ENCODE measurements at regions not wholly inside any gene's neighbourhood (a gene's known extent, or its start where the extent isn't known, plus 50 kb on each side); places are given as distances from the start of the nearest gene placed in this dataset.

DNA sequence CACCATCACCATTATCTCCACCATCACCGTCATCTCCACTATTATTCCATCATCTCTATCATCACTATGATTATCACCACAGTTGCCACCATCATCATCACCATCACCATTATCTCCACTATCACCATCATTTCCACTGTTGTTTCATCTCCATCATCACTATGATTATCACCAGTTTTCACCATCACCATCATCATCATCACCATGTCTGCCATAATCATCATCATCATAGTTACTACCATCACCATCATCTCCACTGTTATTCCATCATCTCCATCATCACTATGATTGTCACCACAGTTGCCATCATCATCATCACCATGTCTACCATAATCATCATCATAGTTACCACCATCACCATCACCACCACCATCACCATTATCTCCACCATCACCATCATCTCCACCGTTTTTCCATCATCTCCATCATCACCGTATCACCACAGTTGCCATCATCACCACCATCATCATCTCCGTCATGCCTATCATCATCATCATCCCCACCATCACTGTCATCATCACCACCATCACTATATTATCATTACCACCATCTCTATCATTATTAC, 264.9 kb downstream of the BRD1 start:
- Histone ChIP-seq H4K91ac (ENCODE audit: insufficient read depth, low read depth, low read length) (no peak overlapping the region), H3K36me3 (ENCODE audit: control insufficient read depth, insufficient read depth, low read length) (no peaks in the 10 kb centered on the region), H3K9me3 (ENCODE audit: control insufficient read depth, insufficient read depth, low read length) (peaks cover 34% of the 10 kb centered on the region), H3K9me1 (ENCODE audit: insufficient read depth, low read length) (no peaks in the 10 kb centered on the region), H2BK5ac (ENCODE audit: low read depth, low read length, poor library complexity, severe bottlenecking) (no peak overlapping the region), H2AK5ac (ENCODE audit: low read depth, low read length) (no peak overlapping the region), H2BK15ac (ENCODE audit: low read depth, low read length) (no peak overlapping the region), H4K20me1 (ENCODE audit: insufficient read depth, low read length) (no peaks in the 10 kb centered on the region), H2AK9ac (replicated peaks; ENCODE audit: low read depth, low read length, poor library complexity) (no peak overlapping the region), H2BK120ac (ENCODE audit: low read depth, low read length) (no peak overlapping the region), H2AFZ (replicated peaks; ENCODE audit: low read length, poor library complexity) (no peak overlapping the region), H3K9ac (ENCODE audit: low read depth, low read length) (no peak overlapping the region), H3K4me1 (ENCODE audit: control insufficient read depth, insufficient read depth, low read length) (no peaks in the 10 kb centered on the region), H4K5ac (ENCODE audit: low read depth, low read length) (no peak overlapping the region), H2BK20ac (ENCODE audit: low read depth, low read length) (no peak overlapping the region), H3K18ac (ENCODE audit: low read depth, low read length) (no peak overlapping the region), H3K4me3 (ENCODE audit: insufficient read depth, low read depth, low read length) (no peak overlapping the region), H3K27ac (ENCODE audit: insufficient read depth, low read length) (no peak overlapping the region), H3K79me1 (ENCODE audit: low read depth in 1 of 2, low read length in 2 of 2) (no peaks in the 10 kb centered on the region), H3K56ac (ENCODE audit: extremely low read depth, insufficient read depth, low read length) (no peak overlapping the region), H3K4ac (ENCODE audit: low read depth, low read length) (no peak overlapping the region), H4K8ac (ENCODE audit: low read depth in 2 of 2, low read length in 2 of 2) (no peak overlapping the region), H3K14ac (replicated peaks; ENCODE audit: low read depth, low read length) (no peak overlapping the region), H3K23ac (ENCODE audit: low read depth, low read length) (no peak overlapping the region), H3K4me2 (ENCODE audit: low read depth, low read length) (no peak overlapping the region), H3K27me3 (ENCODE audit: control insufficient read depth, insufficient read depth, low read length) (no peaks in the 10 kb centered on the region)
- ATAC-seq (ENCODE audit: low read depth) (no peak), DNase-seq (no peak)
- in situ Hi-C loops (cut with MboI; ENCODE audit: low sequenced_read_pairs) (no loop called here), dilution Hi-C loops (cut with HindIII; ENCODE audit: low sequenced_read_pairs, unreplicated experiment) (no loop called here), intact Hi-C loops (cut with micrococcal nuclease) (no loop called here)
- ChIA-PET POLR2A (ENCODE audit: unreplicated experiment) (no interaction called here), CTCF (no interaction called here)
- TF ChIP-seq CTCF (conservative IDR thresholded peaks at IDR 0.05; ENCODE audit: low read depth, low read length) (no peak), MAZ (IDR thresholded peaks at IDR 0.05; ENCODE audit: borderline replicate concordance, low read depth, low read length) (no peak), MXI1 (IDR thresholded peaks at IDR 0.05; ENCODE audit: borderline replicate concordance, low read depth, low read length) (no peak), MAFK (IDR thresholded peaks at IDR 0.05; ENCODE audit: low read depth, low read length) (no peak), POLR2A (IDR thresholded peaks at IDR 0.05; ENCODE audit: low read depth, low read length) (no peak)
- 45% methylated on average over 4 of the region's 4 CpGs; no CpG with 5 or more reads in 1 of the 2 experiments for WGBS, 2 experiments (ENCODE audit: extremely low coverage in 2 of 2, insufficient read length in 1 of 2)
- BruUV-seq (replicated peaks) = no TSS peak

Measured in IMR-90 (cell line).